Uterus (tissue), 3 donors: ENCODE measurements at regions not wholly inside any gene's neighbourhood (a gene's known extent, or its start where the extent isn't known, plus 50 kb on each side); places are given as distances from the start of the nearest gene placed in this dataset.

ENCODE experiments used
- DNase-seq, 2 donors: peaks; one replicate each; pipeline ENCODE4 v3.0.0-alpha.2; 2019 to 2020
- H3K27ac ChIP-seq, 2 donors: fragments of 200-600 bp; sonication (generic); 1 replicate in 1 of 2; 2 replicates in 1 of 2; pipeline ENCODE4 v1.5.1; 2016 to 2018
- H3K27me3 ChIP-seq, 2 donors: fragments of 200-600 bp; sonication (generic); one replicate each; pipeline ENCODE4 v1.5.1; 2018 to 2019; ENCODE audit warnings: control low read depth in 1 of 2
- H3K36me3 ChIP-seq, 2 donors: fragments of 200-600 bp; sonication (generic); one replicate each; pipeline ENCODE4 v1.5.1; 2019; ENCODE audit warnings: control low read depth in 1 of 2
- H3K4me1 ChIP-seq, 2 donors: fragments of 200-600 bp; sonication (generic); one replicate each; pipeline ENCODE4 v1.5.1; 2018 to 2019; ENCODE audit warnings: control low read depth in 1 of 2
- H3K4me3 ChIP-seq, 2 donors: fragments of 200-600 bp; sonication (generic); 1 replicate in 1 of 2; 2 replicates in 1 of 2; pipeline ENCODE4 v1.5.1; 2018 to 2019; ENCODE audit warnings: mild to moderate bottlenecking in 1 of 2
- H3K9me3 ChIP-seq, 2 donors: fragments of 200-600 bp; sonication (generic); one replicate each; pipeline ENCODE4 v1.5.1; 2019; ENCODE audit warnings: control low read depth in 1 of 2
- CTCF ChIP-seq, 4 experiments: fragments of 200-600 bp in 2 of 4; fragments of 450-650 bp in 2 of 4; sonication (generic) in 2 of 4; IDR thresholded peaks; one replicate each; pipeline ENCODE4 v1.5.1; 2016 to 2019; ENCODE audit warnings: antibody characterized with exemption in 4 of 4, mild to moderate bottlenecking in 2 of 4, moderate library complexity in 1 of 4
- POLR2A ChIP-seq, 2 donors: fragments of 450-650 bp; IDR thresholded peaks; one replicate each; pipeline ENCODE4 v1.6.1; 2016; ENCODE audit warnings: antibody characterized with exemption in 2 of 2, mild to moderate bottlenecking in 1 of 2, moderate library complexity in 1 of 2
- intact Hi-C: fragments of 100-400 bp; cut with DNase I; formaldehyde crosslinking; loops from one replicate; pipeline ENCODE4 v1.15.1; 2023; ENCODE audit warnings: low total_unique reads
- donor health status: DM: yes; HTN: yes; CAD: no.

- Histone ChIP-seq H3K27ac (no peak overlapping the region), H3K9me3 (no peaks in the 10 kb centered on the region), H3K27me3 (no peaks in the 10 kb centered on the region), H3K4me1 (no peaks in the 10 kb centered on the region), H3K36me3 (no peaks in the 10 kb centered on the region), H3K4me3 (no peak overlapping the region)
- intact Hi-C loops = no loop called here
- no peak for DNase-seq
- TF ChIP-seq CTCF (IDR thresholded peaks at IDR 0.05) (no peak), POLR2A (IDR thresholded peaks at IDR 0.05) (no peak)
Measured at GRCh38 chr18:2441544-2441943, 129.8 kb downstream of the METTL4 start.

- intact Hi-C loops = no loop called here
- H3K27ac ChIP-seq = no peak overlapping the region
- TF ChIP-seq POLR2A (IDR thresholded peaks at IDR 0.05) = no peak
- no peak for TF ChIP-seq CTCF (IDR thresholded peaks at IDR 0.05)
Measured at GRCh38 chr18:2442006-2442405, 129.3 kb downstream of the METTL4 start.

GRCh38 chr18:2442726-2443275, 128.5 kb downstream of the METTL4 start:
- no peak for TF ChIP-seq CTCF (IDR thresholded peaks at IDR 0.05)
- Histone ChIP-seq H3K9me3 (no peaks in the 10 kb centered on the region), H3K27me3 (no peaks in the 10 kb centered on the region), H3K27ac (no peak overlapping the region), H3K4me1 (no peaks in the 10 kb centered on the region), H3K36me3 (no peaks in the 10 kb centered on the region), H3K4me3 (no peak overlapping the region)
- DNase-seq = no peak
- intact Hi-C loops = no loop called here

More at GRCh38 chr18:2442006-2442405, 129.3 kb downstream of the METTL4 start:
- Histone ChIP-seq H3K36me3 (no peaks in the 10 kb centered on the region), H3K9me3 (no peaks in the 10 kb centered on the region), H3K4me1 (no peaks in the 10 kb centered on the region), H3K4me3 (no peak overlapping the region), H3K27me3 (no peaks in the 10 kb centered on the region)
- no peak for DNase-seq

- Histone ChIP-seq H3K27ac (no peak overlapping the region), H3K9me3 (no peaks in the 10 kb centered on the region), H3K36me3 (no peaks in the 10 kb centered on the region), H3K27me3 (no peaks in the 10 kb centered on the region), H3K4me1 (no peaks in the 10 kb centered on the region), H3K4me3 (no peak overlapping the region)
- intact Hi-C loops = no loop called here
- TF ChIP-seq CTCF (IDR thresholded peaks at IDR 0.05) (no peak), POLR2A (IDR thresholded peaks at IDR 0.05) (no peak)
- DNase-seq = no peak
Measured at GRCh38 chr18:2444201-2444875, 127.0 kb downstream of the METTL4 start.

GRCh38 chr18:2448565-2449151, 122.6 kb downstream of the METTL4 start:
- Histone ChIP-seq H3K27ac (no peak overlapping the region), H3K27me3 (no peaks in the 10 kb centered on the region), H3K9me3 (no peaks in the 10 kb centered on the region), H3K36me3 (no peaks in the 10 kb centered on the region), H3K4me3 (no peak overlapping the region), H3K4me1 (no peaks in the 10 kb centered on the region)
- intact Hi-C loops = no loop called here
- TF ChIP-seq CTCF (IDR thresholded peaks at IDR 0.05) (no peak), POLR2A (IDR thresholded peaks at IDR 0.05) (no peak)
- DNase-seq = no peak
